Mesendoderm (in vitro differentiated cells): ENCODE measurements at regions not wholly inside any gene's neighbourhood (a gene's known extent, or its start where the extent isn't known, plus 50 kb on each side); places are given as distances from the start of the nearest gene placed in this dataset.

ENCODE experiments used
- DNase-seq: peaks from one replicate; pipeline ENCODE4 v3.0.0; 2013
- H2AK5ac ChIP-seq: 2 replicates; pipeline ENCODE4 v1.6.1; 2013; ENCODE audit warnings: low read length, inconsistent platforms
- H2BK120ac ChIP-seq: 2 replicates; pipeline ENCODE4 v1.6.1; 2013; ENCODE audit warnings: low read depth, mild to moderate bottlenecking, low read length, moderate library complexity, mixed read lengths
- H2BK15ac ChIP-seq: replicated peaks from 2 replicates; pipeline ENCODE4 v1.6.1; 2013; ENCODE audit warnings: low read depth, mild to moderate bottlenecking, moderate library complexity
- H2BK5ac ChIP-seq: 2 replicates; pipeline ENCODE4 v1.6.1; 2013; ENCODE audit warnings: low read length, inconsistent platforms
- H3K18ac ChIP-seq: 2 replicates; pipeline ENCODE4 v1.6.1; 2013; ENCODE audit warnings: mild to moderate bottlenecking, low read length, mixed read lengths
- H3K23ac ChIP-seq: one replicate; pipeline ENCODE4 v1.6.1; 2013; ENCODE audit warnings: low read length
- H3K27ac ChIP-seq: 2 replicates; pipeline ENCODE4 v1.5.1; 2013; ENCODE audit warnings: low read depth, mild to moderate bottlenecking, inconsistent platforms, low read length, moderate library complexity
- H3K27me3 ChIP-seq: 2 replicates; pipeline ENCODE4 v1.6.1; 2013; ENCODE audit warnings: low read length, control low read depth, mild to moderate bottlenecking, inconsistent platforms; ENCODE audit not compliant: insufficient read depth, poor library complexity
- H3K36me3 ChIP-seq: 2 replicates; pipeline ENCODE4 v1.6.1; 2013; ENCODE audit warnings: low read length, inconsistent platforms; ENCODE audit not compliant: control insufficient read depth, insufficient read depth
- H3K4ac ChIP-seq: one replicate; pipeline ENCODE4 v1.6.1; 2013; ENCODE audit warnings: low read depth, mild to moderate bottlenecking, low read length, moderate library complexity
- H3K4me1 ChIP-seq: 2 replicates; pipeline ENCODE4 v1.6.1; 2013; ENCODE audit warnings: low read depth, low read length, inconsistent platforms; ENCODE audit not compliant: control insufficient read depth
- H3K4me2 ChIP-seq: 2 replicates; pipeline ENCODE4 v1.6.1; 2013; ENCODE audit warnings: low read length
- H3K4me3 ChIP-seq: 2 replicates; pipeline ENCODE4 v1.5.1; 2013; ENCODE audit warnings: mild to moderate bottlenecking, low read length
- H3K56ac ChIP-seq: one replicate; pipeline ENCODE4 v1.6.1; 2013; ENCODE audit warnings: low read length
- H3K79me1 ChIP-seq: 2 replicates; pipeline ENCODE4 v1.6.1; 2013; ENCODE audit warnings: low read length, inconsistent platforms
- H3K79me2 ChIP-seq: 2 replicates; pipeline ENCODE4 v1.6.1; 2013; ENCODE audit warnings: mild to moderate bottlenecking, low read length; ENCODE audit not compliant: control insufficient read depth, insufficient read depth
- H3K9ac ChIP-seq: 2 replicates; pipeline ENCODE4 v1.6.1; 2013; ENCODE audit warnings: low read length, inconsistent platforms
- H4K5ac ChIP-seq: one replicate; pipeline ENCODE4 v1.6.1; 2013; ENCODE audit warnings: low read length
- H4K8ac ChIP-seq: one replicate; pipeline ENCODE4 v1.6.1; 2013; ENCODE audit warnings: low read depth, mild to moderate bottlenecking, control low read depth, low read length, moderate library complexity
- WGBS: extraction: QIAGEN DNeasy Blood & Tissue Kit; methylation state at CpG from one replicate; pipeline ENCODE4 v1.1.7; 2013; ENCODE audit warnings: low lambda C conversion rate, missing lambda C conversion rate; ENCODE audit not compliant: insufficient coverage; ENCODE audit errors: extremely low coverage; 5-methylcytosine and 5-hydroxymethylcytosine counted together

- no peak for DNase-seq
- Histone ChIP-seq H3K79me2 (no peaks in the 10 kb centered on the region), H3K27ac (no peak overlapping the region), H3K18ac (no peak overlapping the region), H3K9ac (no peak overlapping the region), H2BK5ac (no peak overlapping the region), H3K56ac (no peak overlapping the region), H3K36me3 (no peaks in the 10 kb centered on the region), H2BK120ac (no peak overlapping the region), H3K4me2 (no peak overlapping the region), H3K23ac (no peak overlapping the region), H3K79me1 (no peaks in the 10 kb centered on the region), H4K5ac (no peak overlapping the region), H3K4ac (no peak overlapping the region), H2BK15ac (no peak overlapping the region), H4K8ac (no peak overlapping the region), H3K4me3 (no peak overlapping the region), H3K27me3 (no peaks in the 10 kb centered on the region), H2AK5ac (no peak overlapping the region), H3K4me1 (no peaks in the 10 kb centered on the region)
- WGBS, result no CpG with 5 or more reads among the region's 3 CpGs
Measured at GRCh38 chr12:46464863-46465262, 92.3 kb upstream of the SLC38A2 start.

DNA sequence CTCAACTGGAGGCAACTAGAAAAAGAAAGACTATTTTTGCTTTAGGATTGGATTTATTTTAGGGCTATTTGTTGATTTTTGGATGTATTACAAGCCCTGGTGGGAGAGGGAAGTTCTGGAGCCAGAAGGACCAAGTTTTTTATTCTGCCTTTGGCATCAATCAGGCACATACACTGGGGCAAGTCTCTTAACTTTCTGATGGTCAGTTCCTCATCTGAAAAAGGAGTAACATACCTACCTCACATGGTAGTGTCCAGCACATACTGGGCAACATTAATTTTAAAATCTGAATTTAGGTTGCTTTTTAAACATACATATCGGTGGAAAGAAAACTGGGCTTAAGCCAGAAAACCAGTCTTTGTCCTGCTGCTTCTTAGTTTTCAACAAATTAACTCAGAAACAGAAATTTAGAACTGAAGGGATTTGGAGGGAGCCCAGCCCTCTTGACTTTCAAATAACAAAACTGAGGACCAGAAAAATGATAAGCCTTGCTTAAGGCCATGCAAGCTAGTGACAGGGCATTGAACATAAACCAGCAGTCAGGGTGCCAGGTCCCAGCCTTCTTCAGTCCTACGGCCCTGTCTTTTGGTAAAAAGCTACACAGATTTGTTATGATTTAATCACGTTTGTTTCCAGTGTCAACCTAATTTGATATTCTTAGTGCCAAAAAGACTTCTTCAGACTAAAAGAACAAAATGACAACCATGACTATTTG, 90.2 kb upstream of the SLC38A2 start:
- Histone ChIP-seq H3K9ac (no peak overlapping the region), H3K4me2 (no peak overlapping the region), H3K56ac (no peak overlapping the region), H2BK15ac (no peak overlapping the region), H3K4me1 (no peaks in the 10 kb centered on the region), H3K23ac (no peak overlapping the region), H3K4ac (no peak overlapping the region), H3K36me3 (no peaks in the 10 kb centered on the region), H2AK5ac (no peak overlapping the region), H2BK120ac (no peak overlapping the region), H3K27ac (no peak overlapping the region), H3K18ac (peak overlapping the region; percentile 56), H4K8ac (no peak overlapping the region), H2BK5ac (no peak overlapping the region), H3K27me3 (no peaks in the 10 kb centered on the region), H3K79me2 (no peaks in the 10 kb centered on the region), H4K5ac (no peak overlapping the region), H3K79me1 (no peaks in the 10 kb centered on the region), H3K4me3 (no peak overlapping the region)
- no peak for DNase-seq
- WGBS, result no CpG with 5 or more reads among the region's 3 CpGs

- H3K18ac ChIP-seq, result peak overlapping the region; percentile 18
- H3K27ac ChIP-seq, result no peak overlapping the region
- H3K4me3 ChIP-seq, result no peak overlapping the region
- no peaks in the 10 kb centered on the region for H3K4me1 ChIP-seq
- no peak overlapping the region for H3K9ac ChIP-seq
- H2BK15ac ChIP-seq, result peak overlapping the region; percentile 74
- no peak overlapping the region for H3K56ac ChIP-seq
- H4K8ac ChIP-seq, result no peak overlapping the region
- H2BK120ac ChIP-seq, result no peak overlapping the region
- no peak overlapping the region for H2AK5ac ChIP-seq
- no peaks in the 10 kb centered on the region for H3K36me3 ChIP-seq
- no peak overlapping the region for H3K23ac ChIP-seq
- H3K4ac ChIP-seq, result no peak overlapping the region
- no CpG with 5 or more reads among the region's 4 CpGs for WGBS
- no peak for DNase-seq
- no peak overlapping the region for H4K5ac ChIP-seq
- no peaks in the 10 kb centered on the region for H3K79me1 ChIP-seq
- no peak overlapping the region for H3K4me2 ChIP-seq
- H2BK5ac ChIP-seq, result no peak overlapping the region
- H3K27me3 ChIP-seq, result no peaks in the 10 kb centered on the region
- no peaks in the 10 kb centered on the region for H3K79me2 ChIP-seq
Measured at GRCh38 chr12:46461907-46462640, 89.5 kb upstream of the SLC38A2 start.

- WGBS, result no CpG with 5 or more reads among the region's 5 CpGs
- no peaks in the 10 kb centered on the region for H3K27me3 ChIP-seq
- H2BK15ac ChIP-seq, result no peak overlapping the region
Measured at GRCh38 chr12:46461459-46461858, 88.9 kb upstream of the SLC38A2 start.

DNA sequence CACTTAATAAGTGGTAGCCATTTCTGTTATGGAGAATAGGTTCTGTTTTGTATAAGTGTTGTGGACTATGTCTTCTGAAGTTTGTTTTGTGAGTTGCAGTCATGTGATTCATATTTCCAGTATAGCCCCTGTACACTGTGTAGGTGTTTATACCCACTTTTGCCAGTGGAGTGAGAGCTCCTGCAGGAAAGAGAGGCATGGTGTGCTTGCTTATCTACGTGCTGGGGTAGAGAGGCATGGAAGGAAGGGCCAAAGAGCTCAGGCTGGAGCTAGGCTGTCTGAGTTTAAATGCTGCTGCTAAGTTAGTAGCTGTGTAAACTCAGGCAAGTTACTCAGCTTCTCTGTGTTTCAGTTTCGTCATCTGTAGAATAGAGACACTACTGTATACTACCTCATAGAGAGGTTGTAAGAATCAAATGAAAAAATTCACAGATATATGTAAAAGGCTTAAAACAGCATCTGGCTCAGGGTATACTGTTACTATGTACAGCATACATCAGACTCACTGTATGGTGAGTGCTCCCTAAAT, 88.2 kb upstream of the SLC38A2 start:
- no CpG with 5 or more reads among the region's 2 CpGs for WGBS
- no peak overlapping the region for H3K27ac ChIP-seq
- no peak overlapping the region for H2BK15ac ChIP-seq
- H3K18ac ChIP-seq, result no peak overlapping the region
- H3K4ac ChIP-seq, result no peak overlapping the region
- no peaks in the 10 kb centered on the region for H3K27me3 ChIP-seq
- H2BK120ac ChIP-seq, result no peak overlapping the region
- no peak overlapping the region for H4K8ac ChIP-seq
- no peak overlapping the region for H3K4me3 ChIP-seq
- H4K5ac ChIP-seq, result no peak overlapping the region
- no peaks in the 10 kb centered on the region for H3K79me1 ChIP-seq
- DNase-seq, result no peak
- no peak overlapping the region for H3K56ac ChIP-seq
- no peaks in the 10 kb centered on the region for H3K36me3 ChIP-seq
- no peak overlapping the region for H3K9ac ChIP-seq
- no peaks in the 10 kb centered on the region for H3K79me2 ChIP-seq
- H3K4me1 ChIP-seq, result no peaks in the 10 kb centered on the region
- no peak overlapping the region for H2AK5ac ChIP-seq
- H3K4me2 ChIP-seq, result no peak overlapping the region
- no peak overlapping the region for H2BK5ac ChIP-seq
- no peak overlapping the region for H3K23ac ChIP-seq

More at GRCh38 chr12:46461459-46461858, 88.9 kb upstream of the SLC38A2 start:
- Histone ChIP-seq H3K36me3 (no peaks in the 10 kb centered on the region), H3K56ac (no peak overlapping the region), H2BK120ac (no peak overlapping the region), H3K18ac (no peak overlapping the region), H3K9ac (no peak overlapping the region), H3K79me1 (no peaks in the 10 kb centered on the region), H3K23ac (no peak overlapping the region), H4K5ac (no peak overlapping the region), H3K4me3 (no peak overlapping the region), H3K4me2 (no peak overlapping the region), H3K4ac (no peak overlapping the region), H3K27ac (no peak overlapping the region), H3K4me1 (no peaks in the 10 kb centered on the region), H4K8ac (no peak overlapping the region), H2BK5ac (no peak overlapping the region), H3K79me2 (no peaks in the 10 kb centered on the region), H2AK5ac (no peak overlapping the region)
- DNase-seq, result no peak
